ENCODE measurements at regions not wholly inside any gene's neighbourhood (a gene's known extent, or its start where the extent isn't known, plus 50 kb on each side); places are given as distances from the start of the nearest gene placed in this dataset.
"Not testable (repeated sequence)": the region's sequence is repeated elsewhere in the genome, so short reads cannot be mapped to it uniquely, and the experiment has no call there.

DNA sequence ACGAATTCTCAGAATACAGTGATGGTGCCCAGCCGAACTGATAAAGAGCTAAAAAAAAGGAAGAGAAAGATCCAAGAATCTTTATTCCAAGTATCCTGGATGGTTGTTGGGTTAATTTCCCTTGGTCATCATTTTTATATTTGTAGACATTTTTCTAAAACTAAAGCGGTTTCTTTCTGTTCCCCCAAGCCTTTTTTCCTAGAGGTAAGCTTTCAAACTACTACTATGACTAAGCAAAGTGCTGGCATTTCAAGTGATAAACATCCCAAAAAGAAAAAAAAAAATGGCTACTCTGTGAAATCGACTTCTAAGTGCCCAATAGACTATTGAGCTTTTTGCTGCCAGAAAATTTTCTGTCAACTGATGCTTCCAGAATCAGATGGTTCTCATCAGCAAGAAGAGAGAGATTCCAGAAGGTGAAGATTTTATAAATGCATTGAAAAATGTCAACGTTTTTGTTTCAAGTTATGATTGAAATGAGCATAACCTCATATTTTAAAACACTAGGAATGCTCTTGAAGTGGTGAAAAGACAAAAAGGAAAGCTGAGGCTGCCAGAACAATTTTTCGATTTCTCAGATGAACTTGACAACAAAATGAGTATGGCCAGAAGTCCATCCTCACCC lies 96.1 kb upstream of the ZC3H11B start:
- Histone ChIP-seq H3K4me3 (ENCODE audit: insufficient read length, low read depth) (no peak overlapping the region), H3K9me3 (ENCODE audit: insufficient read depth, low read length) (no peaks in the 10 kb centered on the region; the same call in 1 of the 2 replicates), H3K36me3 (ENCODE audit: insufficient read depth, insufficient read length, low read length) (no peaks in the 10 kb centered on the region), H3K4me1 (ENCODE audit: insufficient read depth, insufficient read length) (no peaks in the 10 kb centered on the region), H3K27me3 (ENCODE audit: insufficient read depth, insufficient read length) (no peaks in the 10 kb centered on the region), H3K9ac (ENCODE audit: insufficient read length, low read depth) (no peak overlapping the region)
- no peak for DNase-seq (ENCODE audit: low read depth, low spot score)
- TF ChIP-seq ZNF274 (IDR thresholded peaks at IDR 0.05; ENCODE audit: low read depth, low read length) (no peak), SUZ12 (IDR thresholded peaks at IDR 0.05; ENCODE audit: extremely low read depth, insufficient read depth, insufficient read length) (no peak), YY1 (IDR thresholded peaks at IDR 0.05; ENCODE audit: insufficient read depth, insufficient read length) (no peak)

DNA sequence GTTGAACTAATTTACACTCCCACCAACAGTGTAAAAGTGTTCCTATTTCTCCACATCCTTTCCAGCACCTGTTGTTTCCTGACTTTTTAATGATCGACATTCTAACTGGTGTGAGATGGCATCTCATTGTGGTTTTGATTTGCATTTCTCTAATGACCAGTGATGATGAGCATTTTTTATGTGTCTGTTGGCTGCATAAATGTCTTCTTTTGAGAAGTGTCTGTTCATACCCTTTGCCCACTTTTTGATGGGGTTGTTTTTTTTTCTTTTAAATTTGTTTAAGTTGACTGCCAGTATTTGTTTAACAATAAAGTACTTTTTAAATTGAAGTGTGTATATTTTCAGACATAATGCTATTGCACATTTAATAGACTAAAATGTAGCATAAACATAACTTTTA lies 95.0 kb upstream of the ZC3H11B start:
- not testable (repeated sequence) for DNase-seq (ENCODE audit: low read depth, low spot score); H3K9me3 ChIP-seq (ENCODE audit: insufficient read depth, low read length); H3K9ac ChIP-seq (ENCODE audit: insufficient read length, low read depth); H3K27me3 ChIP-seq (ENCODE audit: insufficient read depth, insufficient read length); H3K4me3 ChIP-seq (ENCODE audit: insufficient read length, low read depth); H3K4me1 ChIP-seq (ENCODE audit: insufficient read depth, insufficient read length); H3K36me3 ChIP-seq (ENCODE audit: insufficient read depth, insufficient read length, low read length)

DNA sequence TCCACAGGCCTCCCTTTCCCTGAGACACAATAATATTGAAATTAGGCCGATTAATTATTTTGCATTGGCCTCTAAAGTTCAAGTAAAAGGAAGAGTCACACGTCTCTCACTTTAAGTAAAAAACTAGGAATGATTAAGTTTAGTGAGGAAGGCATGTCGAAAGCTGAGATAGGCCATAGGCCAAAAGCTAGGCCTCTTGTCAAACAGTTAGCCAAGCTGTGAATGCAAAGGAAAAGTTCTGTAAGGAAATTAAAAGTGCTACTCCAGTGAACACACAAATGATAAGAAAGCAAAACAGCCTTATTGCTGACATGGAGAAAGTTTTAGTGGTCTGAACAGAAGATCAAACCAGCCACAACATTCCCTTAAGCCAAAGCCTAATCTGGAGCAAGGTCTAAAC lies 91.4 kb upstream of the ZC3H11B start:
- H3K27me3 ChIP-seq (ENCODE audit: insufficient read depth, insufficient read length); DNase-seq (ENCODE audit: low read depth, low spot score); H3K4me3 ChIP-seq (ENCODE audit: insufficient read length, low read depth); H3K36me3 ChIP-seq (ENCODE audit: insufficient read depth, insufficient read length, low read length); H3K9me3 ChIP-seq (ENCODE audit: insufficient read depth, low read length); H3K4me1 ChIP-seq (ENCODE audit: insufficient read depth, insufficient read length); H3K9ac ChIP-seq (ENCODE audit: insufficient read length, low read depth): not testable (repeated sequence)

DNA sequence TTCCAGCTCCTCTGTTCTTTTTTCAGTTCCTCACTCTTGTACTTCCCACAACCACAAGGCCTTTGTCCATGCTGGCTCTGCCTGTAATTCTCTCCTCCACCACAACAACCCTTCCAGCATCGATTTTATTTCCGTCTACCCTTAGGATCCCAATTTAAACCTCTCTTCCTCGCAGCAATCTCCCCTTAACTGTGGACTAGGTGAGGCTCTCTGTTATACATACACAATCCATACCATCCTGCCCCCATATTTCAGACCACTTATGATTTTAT lies 90.4 kb upstream of the ZC3H11B start:
- Histone ChIP-seq H3K36me3 (ENCODE audit: insufficient read depth, insufficient read length, low read length) (no peaks in the 10 kb centered on the region), H3K4me1 (ENCODE audit: insufficient read depth, insufficient read length) (no peaks in the 10 kb centered on the region), H3K27me3 (ENCODE audit: insufficient read depth, insufficient read length) (no peaks in the 10 kb centered on the region), H3K4me3 (ENCODE audit: insufficient read length, low read depth) (no peak overlapping the region), H3K9ac (ENCODE audit: insufficient read length, low read depth) (no peak overlapping the region), H3K9me3 (ENCODE audit: insufficient read depth, low read length) (no peaks in the 10 kb centered on the region)
- no peak for TF ChIP-seq SUZ12 (IDR thresholded peaks at IDR 0.05; ENCODE audit: extremely low read depth, insufficient read depth, insufficient read length)
- DNase-seq (ENCODE audit: low read depth, low spot score), result no peak

DNA sequence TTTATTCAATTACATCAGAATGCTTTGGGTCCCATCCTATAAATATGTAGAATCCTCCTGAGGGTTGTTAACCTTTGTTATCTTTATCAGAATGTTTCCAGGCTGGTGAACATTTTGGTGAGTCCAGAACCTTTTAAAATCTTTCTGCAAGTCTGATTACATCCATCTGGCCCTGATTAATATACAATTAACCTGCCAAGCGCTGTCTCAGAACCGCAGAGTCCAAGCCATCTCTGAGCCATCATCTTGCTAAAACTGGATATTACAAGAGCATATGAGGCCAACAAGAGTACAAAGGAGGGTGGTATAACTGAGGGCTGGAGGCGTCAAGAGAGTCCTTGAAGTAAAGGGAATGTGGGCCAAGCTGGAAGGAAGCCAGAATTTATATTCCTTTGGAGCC lies 88.6 kb upstream of the ZC3H11B start:
- Histone ChIP-seq H3K9ac (ENCODE audit: insufficient read length, low read depth) (no peak overlapping the region), H3K4me3 (ENCODE audit: insufficient read length, low read depth) (no peak overlapping the region), H3K9me3 (ENCODE audit: insufficient read depth, low read length) (no peaks in the 10 kb centered on the region), H3K36me3 (ENCODE audit: insufficient read depth, insufficient read length, low read length) (no peaks in the 10 kb centered on the region), H3K4me1 (ENCODE audit: insufficient read depth, insufficient read length) (no peaks in the 10 kb centered on the region), H3K27me3 (ENCODE audit: insufficient read depth, insufficient read length) (no peaks in the 10 kb centered on the region)
- TF ChIP-seq YY1 (IDR thresholded peaks at IDR 0.05; ENCODE audit: insufficient read depth, insufficient read length) (no peak), SUZ12 (IDR thresholded peaks at IDR 0.05; ENCODE audit: extremely low read depth, insufficient read depth, insufficient read length) (no peak), ZNF274 (IDR thresholded peaks at IDR 0.05; ENCODE audit: low read depth, low read length) (no peak)
- DNase-seq (ENCODE audit: low read depth, low spot score), result no peak

DNA sequence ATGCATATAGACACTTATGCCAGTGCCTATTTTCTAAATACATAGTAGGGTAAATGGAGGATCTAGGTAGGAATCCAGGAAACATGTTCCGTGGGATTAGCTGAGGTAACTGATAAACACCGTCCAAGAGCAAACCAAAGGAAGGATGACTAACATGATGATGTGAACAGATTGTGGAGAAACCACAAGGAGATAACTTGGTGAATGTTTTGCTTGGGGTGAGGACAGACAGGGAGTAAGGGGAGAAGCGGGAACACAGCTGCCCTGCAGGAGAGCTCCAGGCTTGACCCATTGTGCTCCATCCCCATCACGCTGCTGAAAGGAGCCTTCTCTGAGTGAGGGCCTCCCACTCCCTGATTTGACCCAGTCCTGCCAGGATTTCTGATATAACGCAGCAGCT lies 87.0 kb upstream of the ZC3H11B start:
- Histone ChIP-seq H3K9ac (ENCODE audit: insufficient read length, low read depth) (no peak overlapping the region), H3K4me3 (ENCODE audit: insufficient read length, low read depth) (no peak overlapping the region), H3K36me3 (ENCODE audit: insufficient read depth, insufficient read length, low read length) (no peaks in the 10 kb centered on the region), H3K4me1 (ENCODE audit: insufficient read depth, insufficient read length) (no peaks in the 10 kb centered on the region), H3K27me3 (ENCODE audit: insufficient read depth, insufficient read length) (no peaks in the 10 kb centered on the region), H3K9me3 (ENCODE audit: insufficient read depth, low read length) (no peaks in the 10 kb centered on the region)
- no peak for TF ChIP-seq YY1 (IDR thresholded peaks at IDR 0.05; ENCODE audit: insufficient read depth, insufficient read length)
- no peak for DNase-seq (ENCODE audit: low read depth, low spot score)

DNA sequence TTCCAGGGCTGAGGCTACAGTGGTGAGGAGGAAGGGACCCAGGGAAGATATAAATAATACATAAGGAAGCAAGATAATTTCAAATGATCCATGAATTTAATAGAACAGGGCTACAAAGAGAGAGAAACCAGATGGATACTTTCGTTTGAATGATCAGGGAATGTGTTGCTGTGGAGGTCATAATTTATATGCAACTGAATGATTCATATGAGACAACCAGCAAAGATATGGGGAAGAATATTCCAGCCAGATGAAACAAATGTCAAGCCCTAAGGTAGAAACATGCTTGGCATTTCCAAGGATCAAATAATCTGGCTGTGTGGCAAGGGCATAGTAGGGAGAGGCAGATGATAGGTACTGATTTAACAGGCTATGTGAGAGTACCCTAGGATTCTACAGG lies 84.8 kb upstream of the ZC3H11B start:
- Histone ChIP-seq H3K27me3 (ENCODE audit: insufficient read depth, insufficient read length) (no peaks in the 10 kb centered on the region), H3K36me3 (ENCODE audit: insufficient read depth, insufficient read length, low read length) (no peaks in the 10 kb centered on the region), H3K9ac (ENCODE audit: insufficient read length, low read depth) (no peak overlapping the region), H3K9me3 (ENCODE audit: insufficient read depth, low read length) (no peaks in the 10 kb centered on the region), H3K4me1 (ENCODE audit: insufficient read depth, insufficient read length) (no peaks in the 10 kb centered on the region), H3K4me3 (ENCODE audit: insufficient read length, low read depth) (no peak overlapping the region)
- no peak for DNase-seq (ENCODE audit: low read depth, low spot score)
- TF ChIP-seq YY1 (IDR thresholded peaks at IDR 0.05; ENCODE audit: insufficient read depth, insufficient read length) (no peak), SUZ12 (IDR thresholded peaks at IDR 0.05; ENCODE audit: extremely low read depth, insufficient read depth, insufficient read length) (no peak), ZNF274 (IDR thresholded peaks at IDR 0.05; ENCODE audit: low read depth, low read length) (no peak)

DNA sequence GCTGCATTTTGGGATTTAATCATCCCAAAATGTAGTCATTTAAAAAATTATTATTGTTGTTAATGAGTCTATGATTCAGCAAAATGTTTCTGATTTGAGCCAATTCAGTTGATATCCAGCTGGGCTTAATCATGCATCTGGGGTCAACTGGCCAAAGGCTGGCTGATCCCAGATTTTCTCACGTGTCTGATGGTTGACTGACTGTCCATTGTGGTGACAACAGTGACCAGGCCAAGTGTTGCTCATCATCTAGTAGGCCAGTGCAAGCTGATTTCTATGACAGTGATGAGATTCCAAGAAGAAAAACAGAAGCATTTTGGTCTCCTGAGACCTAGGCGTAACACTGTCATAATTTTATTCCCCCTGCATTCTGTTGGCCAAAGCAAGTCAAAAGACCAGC lies 80.1 kb upstream of the ZC3H11B start:
- no peaks in the 10 kb centered on the region for H3K27me3 ChIP-seq (ENCODE audit: insufficient read depth, insufficient read length)
- H3K4me1 ChIP-seq (ENCODE audit: insufficient read depth, insufficient read length), result no peaks in the 10 kb centered on the region
- no peak for TF ChIP-seq SUZ12 (IDR thresholded peaks at IDR 0.05; ENCODE audit: extremely low read depth, insufficient read depth, insufficient read length)
- no peak for TF ChIP-seq YY1 (IDR thresholded peaks at IDR 0.05; ENCODE audit: insufficient read depth, insufficient read length)
- TF ChIP-seq ZNF274 (IDR thresholded peaks at IDR 0.05; ENCODE audit: low read depth, low read length), result no peak
- no peaks in the 10 kb centered on the region for H3K9me3 ChIP-seq (ENCODE audit: insufficient read depth, low read length)
- H3K9ac ChIP-seq (ENCODE audit: insufficient read length, low read depth), result no peak overlapping the region
- H3K36me3 ChIP-seq (ENCODE audit: insufficient read depth, insufficient read length, low read length), result no peaks in the 10 kb centered on the region
- no peak for DNase-seq (ENCODE audit: low read depth, low spot score)
- H3K4me3 ChIP-seq (ENCODE audit: insufficient read length, low read depth), result no peak overlapping the region
